ENCODE measurements at regions not wholly inside any gene's neighbourhood (a gene's known extent, or its start where the extent isn't known, plus 50 kb on each side); places are given as distances from the start of the nearest gene placed in this dataset.
"Not testable (repeated sequence)": the region's sequence is repeated elsewhere in the genome, so short reads cannot be mapped to it uniquely, and the experiment has no call there.

DNA sequence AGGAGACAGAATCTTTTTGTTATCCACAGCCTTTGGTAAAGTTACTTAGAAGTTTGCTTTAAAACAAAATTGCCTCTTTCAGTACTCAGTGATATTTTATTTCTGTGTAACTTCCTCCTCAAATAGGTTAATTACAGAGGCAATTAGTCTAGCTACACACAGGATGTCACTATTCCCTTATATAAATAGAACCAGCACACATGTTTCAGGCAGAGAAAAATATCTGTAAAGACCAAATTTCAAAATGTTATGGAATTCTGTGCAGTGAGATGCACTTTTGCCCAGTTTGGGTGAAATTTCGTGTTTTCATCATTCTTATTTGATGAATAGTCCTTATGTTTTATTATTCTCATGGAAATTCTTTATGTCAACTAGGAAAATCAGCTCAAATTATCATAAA is 410.6 kb upstream of the SOX5 start:
- no peaks in the 10 kb centered on the region for H3K27me3 Mint-ChIP-seq (ENCODE audit: unreplicated experiment)
- H3K27ac Mint-ChIP-seq (ENCODE audit: unreplicated experiment) = no peak overlapping the region
- H3K9me3 Mint-ChIP-seq (ENCODE audit: unreplicated experiment) = no peaks in the 10 kb centered on the region
- no peaks in the 10 kb centered on the region for H3K36me3 Mint-ChIP-seq (ENCODE audit: low read depth, unreplicated experiment)
- no peak for TF ChIP-seq CTCF (IDR thresholded peaks at IDR 0.05; ENCODE audit: unreplicated experiment)
- no peak for DNase-seq (ENCODE audit: low spot score)
- H3K4me3 Mint-ChIP-seq (ENCODE audit: unreplicated experiment) = no peak overlapping the region
- H3K4me1 Mint-ChIP-seq (ENCODE audit: unreplicated experiment) = peaks cover 7% of the 10 kb centered on the region

DNA sequence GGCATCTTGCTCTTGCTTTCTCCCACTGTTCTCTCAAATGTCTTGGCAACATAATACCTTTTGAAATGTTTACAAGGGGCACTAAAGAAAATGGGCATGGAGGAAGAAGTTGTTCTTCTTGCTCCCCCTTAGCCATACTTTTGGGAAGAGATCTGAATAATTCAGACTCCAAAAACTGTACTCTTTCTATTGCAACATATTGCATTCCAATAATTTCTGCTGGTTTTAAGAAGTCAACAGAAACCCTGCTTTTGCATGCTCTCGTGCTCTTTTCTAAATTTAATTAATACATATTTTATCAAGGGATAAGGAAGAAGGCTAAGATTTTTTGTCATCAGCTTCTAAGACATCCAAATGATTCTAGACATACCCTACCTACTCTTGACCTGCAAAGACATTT is 409.9 kb upstream of the SOX5 start:
- H3K36me3 Mint-ChIP-seq (ENCODE audit: low read depth, unreplicated experiment) = no peaks in the 10 kb centered on the region
- no peaks in the 10 kb centered on the region for H3K9me3 Mint-ChIP-seq (ENCODE audit: unreplicated experiment)
- TF ChIP-seq CTCF (IDR thresholded peaks at IDR 0.05; ENCODE audit: unreplicated experiment) = no peak
- H3K27ac Mint-ChIP-seq (ENCODE audit: unreplicated experiment) = no peak overlapping the region
- H3K27me3 Mint-ChIP-seq (ENCODE audit: unreplicated experiment) = no peaks in the 10 kb centered on the region
- DNase-seq (ENCODE audit: low spot score) = no peak
- H3K4me3 Mint-ChIP-seq (ENCODE audit: unreplicated experiment) = no peak overlapping the region
- H3K4me1 Mint-ChIP-seq (ENCODE audit: unreplicated experiment) = peaks cover 7% of the 10 kb centered on the region

- Mint-ChIP-seq H3K27ac (ENCODE audit: unreplicated experiment) (no peak overlapping the region), H3K36me3 (ENCODE audit: low read depth, unreplicated experiment) (no peaks in the 10 kb centered on the region), H3K4me3 (ENCODE audit: unreplicated experiment) (no peak overlapping the region), H3K4me1 (ENCODE audit: unreplicated experiment) (no peaks in the 10 kb centered on the region), H3K9me3 (ENCODE audit: unreplicated experiment) (no peaks in the 10 kb centered on the region), H3K27me3 (ENCODE audit: unreplicated experiment) (no peaks in the 10 kb centered on the region)
- DNase-seq (ENCODE audit: low spot score) = no peak
- no peak for TF ChIP-seq CTCF (IDR thresholded peaks at IDR 0.05; ENCODE audit: unreplicated experiment)
Measured at GRCh38 chr12:24356240-24356804, 406.9 kb upstream of the SOX5 start.

DNA sequence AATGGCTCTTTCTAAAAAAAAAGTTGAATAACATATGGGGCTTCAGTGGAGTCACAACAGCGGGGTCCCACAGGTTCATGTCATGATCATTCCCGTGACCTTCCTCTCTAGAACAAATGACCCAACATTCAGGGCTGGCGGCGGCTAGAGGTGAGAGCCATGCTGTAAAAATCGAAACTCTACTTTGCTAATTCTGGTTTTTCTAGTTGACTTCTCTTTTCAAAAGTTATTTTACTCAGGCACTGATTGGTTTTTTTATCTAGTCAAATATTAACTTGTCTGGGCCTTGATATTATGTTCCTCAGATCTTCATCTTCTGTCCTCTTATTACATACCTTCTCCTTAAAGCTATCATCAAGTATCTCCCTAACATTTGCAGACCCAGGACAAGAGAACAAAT is 402.9 kb upstream of the SOX5 start:
- DNase-seq (ENCODE audit: low spot score) = no peak
- Mint-ChIP-seq H3K27me3 (ENCODE audit: unreplicated experiment) (no peaks in the 10 kb centered on the region), H3K9me3 (ENCODE audit: unreplicated experiment) (peaks cover 7% of the 10 kb centered on the region), H3K36me3 (ENCODE audit: low read depth, unreplicated experiment) (no peaks in the 10 kb centered on the region), H3K27ac (ENCODE audit: unreplicated experiment) (no peak overlapping the region), H3K4me3 (ENCODE audit: unreplicated experiment) (no peak overlapping the region), H3K4me1 (ENCODE audit: unreplicated experiment) (peaks cover 6% of the 10 kb centered on the region)
- no peak for TF ChIP-seq CTCF (IDR thresholded peaks at IDR 0.05; ENCODE audit: unreplicated experiment)

GRCh38 chr12:24349051-24349799 is 399.8 kb upstream of the SOX5 start:
- Mint-ChIP-seq H3K36me3 (ENCODE audit: low read depth, unreplicated experiment) (no peaks in the 10 kb centered on the region), H3K27ac (ENCODE audit: unreplicated experiment) (no peak overlapping the region), H3K4me3 (ENCODE audit: unreplicated experiment) (no peak overlapping the region), H3K9me3 (ENCODE audit: unreplicated experiment) (peaks cover 7% of the 10 kb centered on the region), H3K4me1 (ENCODE audit: unreplicated experiment) (peaks cover 6% of the 10 kb centered on the region), H3K27me3 (ENCODE audit: unreplicated experiment) (no peaks in the 10 kb centered on the region)
- DNase-seq (ENCODE audit: low spot score) = no peak
- no peak for TF ChIP-seq CTCF (IDR thresholded peaks at IDR 0.05; ENCODE audit: unreplicated experiment)

DNA sequence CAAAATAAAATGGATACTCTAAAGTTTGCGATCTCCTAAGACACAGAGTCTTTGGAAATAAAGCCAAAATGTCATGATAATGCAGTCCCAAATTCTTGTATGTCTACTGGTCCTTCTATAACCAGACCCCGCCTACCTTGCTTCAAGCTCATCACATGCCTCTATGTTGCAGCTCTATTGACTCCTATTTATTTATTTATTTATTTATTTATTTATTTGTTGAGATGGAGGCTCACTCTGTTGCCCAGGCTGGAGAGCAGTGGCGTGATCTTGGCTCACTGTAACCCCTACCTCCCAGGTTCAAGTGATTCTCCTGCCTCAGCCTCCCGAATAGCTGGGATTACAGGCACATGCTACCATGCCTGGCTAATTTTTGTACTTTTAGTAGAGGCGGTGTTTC is 398.7 kb upstream of the SOX5 start:
- H3K4me1 Mint-ChIP-seq (ENCODE audit: unreplicated experiment); H3K9me3 Mint-ChIP-seq (ENCODE audit: unreplicated experiment); H3K27ac Mint-ChIP-seq (ENCODE audit: unreplicated experiment); DNase-seq (ENCODE audit: low spot score); H3K27me3 Mint-ChIP-seq (ENCODE audit: unreplicated experiment); H3K4me3 Mint-ChIP-seq (ENCODE audit: unreplicated experiment); H3K36me3 Mint-ChIP-seq (ENCODE audit: low read depth, unreplicated experiment): not testable (repeated sequence)

All from endothelial cell (in vitro differentiated cells).